Loucy (cell line): ENCODE measurements at regions not wholly inside any gene's neighbourhood (a gene's known extent, or its start where the extent isn't known, plus 50 kb on each side); places are given as distances from the start of the nearest gene placed in this dataset.

ENCODE experiments used
- H2AFZ ChIP-seq: fragments of 200-600 bp; sonication (generic); 2 replicates; pipeline ENCODE4 v1.6.0; 2016; ENCODE audit warnings: antibody characterized with exemption, mild to moderate bottlenecking, low read length, moderate library complexity
- H3F3A ChIP-seq: fragments of 200-600 bp; 2 replicates; pipeline ENCODE4 v1.6.0; 2016; ENCODE audit warnings: antibody characterized with exemption, low read depth, mild to moderate bottlenecking
- H3K27me3 ChIP-seq: fragments of 200-600 bp; sonication (generic); 2 replicates; pipeline ENCODE4 v1.6.1; 2014; ENCODE audit warnings: low read length, mild to moderate bottlenecking; ENCODE audit not compliant: insufficient read depth, poor library complexity, severe bottlenecking
- H3K36me3 ChIP-seq: fragments of 200-600 bp; sonication (generic); 2 replicates; pipeline ENCODE4 v1.6.1; 2016; ENCODE audit warnings: low read length; ENCODE audit not compliant: insufficient read depth
- H3K4me1 ChIP-seq: fragments of 200-600 bp; sonication (generic); 2 replicates; pipeline ENCODE4 v1.5.1; 2014; ENCODE audit warnings: low read length, mild to moderate bottlenecking; ENCODE audit not compliant: insufficient read depth, poor library complexity, severe bottlenecking
- H3K4me2 ChIP-seq: fragments of 200-600 bp; sonication (generic); 2 replicates; pipeline ENCODE4 v1.6.0; 2014; ENCODE audit warnings: antibody characterized with exemption, low read length, low read depth, mild to moderate bottlenecking; ENCODE audit not compliant: poor library complexity, severe bottlenecking
- H3K4me3 ChIP-seq: fragments of 200-600 bp; sonication (generic); 2 replicates; pipeline ENCODE4 v1.5.1; 2014; ENCODE audit warnings: low read length, mild to moderate bottlenecking, mixed read lengths; ENCODE audit not compliant: poor library complexity, severe bottlenecking
- H3K79me2 ChIP-seq: fragments of 200-600 bp; sonication (generic); 2 replicates; pipeline ENCODE4 v1.6.1; 2014; ENCODE audit warnings: low read length; ENCODE audit not compliant: insufficient read depth
- H3K9ac ChIP-seq: fragments of 200-600 bp; sonication (generic); 2 replicates; pipeline ENCODE4 v1.6.0; 2014; ENCODE audit warnings: mild to moderate bottlenecking, low read depth, low read length, moderate library complexity; ENCODE audit not compliant: poor library complexity, severe bottlenecking
- H3K9me2 ChIP-seq: fragments of 200-600 bp; sonication (generic); replicated peaks from 2 replicates; pipeline ENCODE4 v1.6.1; 2016; ENCODE audit warnings: low read depth, low read length, mixed read lengths
- H3K9me3 ChIP-seq: fragments of 200-600 bp; sonication (generic); 2 replicates; pipeline ENCODE4 v1.6.1; 2014; ENCODE audit warnings: mild to moderate bottlenecking, antibody characterized with exemption, low read length, low read depth; ENCODE audit not compliant: insufficient read depth
- H4K20me1 ChIP-seq: fragments of 200-600 bp; sonication (generic); 2 replicates; pipeline ENCODE4 v1.6.0; 2014; ENCODE audit warnings: antibody characterized with exemption, low read length, mild to moderate bottlenecking; ENCODE audit not compliant: insufficient read depth, poor library complexity, severe bottlenecking
- CTCF ChIP-seq: fragments of 200-600 bp; sonication (generic); conservative IDR thresholded peaks from 2 replicates; pipeline ENCODE4 v1.5.1; 2014; ENCODE audit warnings: mild to moderate bottlenecking, antibody characterized with exemption, low read length
- EZH2phosphoT487 ChIP-seq: fragments of 200-600 bp; IDR thresholded peaks from 2 replicates; pipeline ENCODE4 v1.6.1; 2018; ENCODE audit warnings: antibody characterized with exemption, mild to moderate bottlenecking, moderate library complexity, borderline replicate concordance

- TF ChIP-seq CTCF (no peak), EZH2phosphoT487 (no peak)
- no peaks in the 10 kb centered on the region for H3K36me3 ChIP-seq
- peak overlapping the region; percentile 94 for H3K4me2 ChIP-seq
- peaks cover 16% of the 10 kb centered on the region for H3F3A ChIP-seq
- peaks cover 86% of the 10 kb centered on the region for H3K4me1 ChIP-seq
- H3K4me3 ChIP-seq = peak overlapping the region; percentile 78
- H3K9me2 ChIP-seq = no peaks in the 10 kb centered on the region
- H3K79me2 ChIP-seq = peaks cover 80% of the 10 kb centered on the region
- H3K9ac ChIP-seq = peak overlapping the region; percentile 90
- no peak overlapping the region for H2AFZ ChIP-seq
- no peaks in the 10 kb centered on the region for H4K20me1 ChIP-seq
- H3K27me3 ChIP-seq = no peaks in the 10 kb centered on the region
- no peaks in the 10 kb centered on the region for H3K9me3 ChIP-seq
Measured at GRCh38 chrX:45756557-45756956, 555.9 kb upstream of the DIPK2B start.

GRCh38 chrX:45755703-45756102, 555.0 kb upstream of the DIPK2B start:
- Histone ChIP-seq H3K9me2 (no peaks in the 10 kb centered on the region), H3K4me2 (peak overlapping the region; percentile 94), H3K27me3 (no peaks in the 10 kb centered on the region), H2AFZ (no peak overlapping the region), H3K9me3 (no peaks in the 10 kb centered on the region), H3K4me1 (peaks cover 88% of the 10 kb centered on the region), H3F3A (peaks cover 16% of the 10 kb centered on the region), H3K79me2 (peaks cover 81% of the 10 kb centered on the region), H3K36me3 (no peaks in the 10 kb centered on the region; the same call in 1 of the 2 replicates), H3K4me3 (no peak overlapping the region), H4K20me1 (no peaks in the 10 kb centered on the region), H3K9ac (peak overlapping the region; percentile 90)
- TF ChIP-seq CTCF (no peak), EZH2phosphoT487 (no peak)

GRCh38 chrX:45751156-45751555, 550.5 kb upstream of the DIPK2B start:
- Histone ChIP-seq H3K79me2 (peaks cover 87% of the 10 kb centered on the region), H3F3A (no peaks in the 10 kb centered on the region; the same call in 1 of the 2 replicates)

More at GRCh38 chrX:45751156-45751555, 550.5 kb upstream of the DIPK2B start:
- Histone ChIP-seq H3K9me2 (no peaks in the 10 kb centered on the region), H3K9ac (peak overlapping the region; percentile 68), H2AFZ (no peak overlapping the region), H3K4me3 (no peak overlapping the region), H3K27me3 (no peaks in the 10 kb centered on the region), H3K4me2 (peak overlapping the region; percentile 67), H4K20me1 (peaks cover 14% of the 10 kb centered on the region), H3K9me3 (no peaks in the 10 kb centered on the region), H3K36me3 (peaks cover 18% of the 10 kb centered on the region; the same call in 1 of the 2 replicates), H3K4me1 (peaks cover 77% of the 10 kb centered on the region)
- TF ChIP-seq CTCF = no peak
- TF ChIP-seq EZH2phosphoT487 = no peak
